HG02970 (cell line): ENCODE measurements at regions not wholly inside any gene's neighbourhood (a gene's known extent, or its start where the extent isn't known, plus 50 kb on each side); places are given as distances from the start of the nearest gene placed in this dataset.

Experiments
- ATAC-seq: cut with Tn5 transposase; IDR thresholded peaks from one replicate; pipeline ENCODE4 v1.9.1; 2021; ENCODE audit warnings: mild to moderate bottlenecking, moderate library complexity, moderate number of reproducible peaks; ENCODE audit not compliant: unreplicated experiment, low FRiP score

GRCh38 chr5:53358794-53359193, 121.6 kb upstream of the FST start:
- ATAC-seq, result no peak

- ATAC-seq, result no peak
Observed at GRCh38 chr5:53359916-53360517, 120.4 kb upstream of the FST start.

- ATAC-seq, result no peak
Observed at GRCh38 chr5:53360811-53361210, 119.6 kb upstream of the FST start.

- ATAC-seq, result no peak
Observed at GRCh38 chr5:53361708-53362107, 118.7 kb upstream of the FST start.

- no peak for ATAC-seq
Observed at GRCh38 chr5:53362521-53362941, 117.9 kb upstream of the FST start.

GRCh38 chr5:53364061-53364460, 116.4 kb upstream of the FST start:
- no peak for ATAC-seq

GRCh38 chr5:53366245-53366644, 114.2 kb upstream of the FST start:
- no peak for ATAC-seq

GRCh38 chr5:53367727-53368126, 112.7 kb upstream of the FST start:
- ATAC-seq, result no peak

- ATAC-seq, result no peak
Observed at GRCh38 chr5:53368516-53368915, 111.9 kb upstream of the FST start.

- no peak for ATAC-seq
Observed at GRCh38 chr5:53368966-53369605, 111.3 kb upstream of the FST start.

- ATAC-seq, result no peak
Observed at GRCh38 chr5:53369681-53370080, 110.7 kb upstream of the FST start.

- ATAC-seq, result no peak
Observed at GRCh38 chr5:53373451-53374158, 106.8 kb upstream of the FST start.

- ATAC-seq, result no peak
Observed at GRCh38 chr5:53376853-53377252, 103.6 kb upstream of the FST start.

- no peak for ATAC-seq
Observed at GRCh38 chr5:53378190-53378589, 102.2 kb upstream of the FST start.

- ATAC-seq, result no peak
Observed at GRCh38 chr5:53378590-53379247, 101.7 kb upstream of the FST start.

GRCh38 chr5:53386341-53386740, 94.1 kb upstream of the FST start:
- no peak for ATAC-seq

- no peak for ATAC-seq
Observed at GRCh38 chr5:53389093-53389492, 91.3 kb upstream of the FST start.

GRCh38 chr5:53392073-53392472, 88.4 kb upstream of the FST start:
- ATAC-seq, result no peak

GRCh38 chr5:53394808-53395207, 85.6 kb upstream of the FST start:
- ATAC-seq, result no peak

- ATAC-seq, result no peak
Observed at GRCh38 chr5:53397141-53397757, 83.2 kb upstream of the FST start.

GRCh38 chr5:53397845-53398244, 82.6 kb upstream of the FST start:
- ATAC-seq, result no peak
